Rectal smooth muscle tissue (tissue), 1 donor: ENCODE measurements at regions not wholly inside any gene's neighbourhood (a gene's known extent, or its start where the extent isn't known, plus 50 kb on each side); places are given as distances from the start of the nearest gene placed in this dataset.
"Not testable (repeated sequence)": the region's sequence is repeated elsewhere in the genome, so short reads cannot be mapped to it uniquely, and the experiment has no call there.

Experiments
- H3K27ac ChIP-seq: one replicate; pipeline ENCODE4 v1.7.0; 2013; ENCODE audit warnings: low read depth, low read length, inconsistent platforms
- H3K27me3 ChIP-seq: one replicate; pipeline ENCODE4 v1.7.0; 2013; ENCODE audit warnings: low read length; ENCODE audit not compliant: control insufficient read depth, insufficient read depth
- H3K36me3 ChIP-seq: one replicate; pipeline ENCODE4 v1.7.0; 2013; ENCODE audit warnings: low read length; ENCODE audit not compliant: control insufficient read depth, insufficient read depth
- H3K4me1 ChIP-seq: one replicate; pipeline ENCODE4 v1.7.0; 2013; ENCODE audit warnings: low read length; ENCODE audit not compliant: control insufficient read depth, insufficient read depth
- H3K4me3 ChIP-seq: one replicate; pipeline ENCODE4 v1.7.0; 2013; ENCODE audit warnings: low read length
- H3K9ac ChIP-seq: one replicate; pipeline ENCODE4 v1.7.0; 2013; ENCODE audit warnings: low read length

- Histone ChIP-seq H3K36me3 (no peaks in the 10 kb centered on the region), H3K27me3 (no peaks in the 10 kb centered on the region), H3K9ac (no peak overlapping the region), H3K4me3 (no peak overlapping the region), H3K27ac (no peak overlapping the region), H3K4me1 (peaks cover 3% of the 10 kb centered on the region)
These were observed 272.2 kb upstream of the NR2F2 start for GRCh38 chr15:96058103-96058851.

- H3K36me3 ChIP-seq, H3K9ac ChIP-seq, H3K27ac ChIP-seq, H3K4me1 ChIP-seq, H3K27me3 ChIP-seq, H3K4me3 ChIP-seq: not testable (repeated sequence)
These were observed 271.7 kb upstream of the NR2F2 start for GRCh38 chr15:96058852-96059103.

- H3K27me3 ChIP-seq, H3K9ac ChIP-seq, H3K27ac ChIP-seq: not testable (repeated sequence)
These were observed 269.9 kb upstream of the NR2F2 start for GRCh38 chr15:96060591-96060990.

GRCh38 chr15:96064351-96064756 lies 266.1 kb upstream of the NR2F2 start:
- Histone ChIP-seq H3K4me3 (no peak overlapping the region), H3K4me1 (no peaks in the 10 kb centered on the region), H3K27me3 (no peaks in the 10 kb centered on the region), H3K9ac (no peak overlapping the region), H3K27ac (no peak overlapping the region), H3K36me3 (no peaks in the 10 kb centered on the region)

More at GRCh38 chr15:96060591-96060990, 269.9 kb upstream of the NR2F2 start:
- not testable (repeated sequence) for H3K36me3 ChIP-seq, H3K4me1 ChIP-seq, H3K4me3 ChIP-seq

- no peak overlapping the region for H3K27ac ChIP-seq
- no peaks in the 10 kb centered on the region for H3K36me3 ChIP-seq
- no peaks in the 10 kb centered on the region for H3K27me3 ChIP-seq
- no peaks in the 10 kb centered on the region for H3K4me1 ChIP-seq
- H3K9ac ChIP-seq: no peak overlapping the region
- H3K4me3 ChIP-seq: no peak overlapping the region
These were observed 264.4 kb upstream of the NR2F2 start for GRCh38 chr15:96066126-96066525.

- H3K36me3 ChIP-seq: no peaks in the 10 kb centered on the region
- no peaks in the 10 kb centered on the region for H3K4me1 ChIP-seq
- H3K27ac ChIP-seq: no peak overlapping the region
- H3K4me3 ChIP-seq: no peak overlapping the region
- H3K9ac ChIP-seq: no peak overlapping the region
- H3K27me3 ChIP-seq: no peaks in the 10 kb centered on the region
These were observed 263.5 kb upstream of the NR2F2 start for GRCh38 chr15:96066852-96067495.

- no peaks in the 10 kb centered on the region for H3K27me3 ChIP-seq
- H3K9ac ChIP-seq: no peak overlapping the region
- H3K4me1 ChIP-seq: no peaks in the 10 kb centered on the region
- no peaks in the 10 kb centered on the region for H3K36me3 ChIP-seq
- no peak overlapping the region for H3K27ac ChIP-seq
- no peak overlapping the region for H3K4me3 ChIP-seq
These were observed 262.8 kb upstream of the NR2F2 start for GRCh38 chr15:96067677-96068076.

GRCh38 chr15:96068897-96069296 lies 261.6 kb upstream of the NR2F2 start:
- H3K36me3 ChIP-seq: no peaks in the 10 kb centered on the region
- H3K9ac ChIP-seq: no peak overlapping the region
- H3K4me3 ChIP-seq: no peak overlapping the region
- H3K27me3 ChIP-seq: no peaks in the 10 kb centered on the region
- no peak overlapping the region for H3K27ac ChIP-seq
- no peaks in the 10 kb centered on the region for H3K4me1 ChIP-seq

GRCh38 chr15:96070636-96071035 lies 259.9 kb upstream of the NR2F2 start:
- H3K27ac ChIP-seq: no peak overlapping the region

GRCh38 chr15:96072821-96073220 lies 257.7 kb upstream of the NR2F2 start:
- H3K36me3 ChIP-seq: no peaks in the 10 kb centered on the region
- H3K4me3 ChIP-seq: no peak overlapping the region
- no peak overlapping the region for H3K27ac ChIP-seq
- no peak overlapping the region for H3K9ac ChIP-seq
- H3K4me1 ChIP-seq: no peaks in the 10 kb centered on the region
- no peaks in the 10 kb centered on the region for H3K27me3 ChIP-seq

More at GRCh38 chr15:96070636-96071035, 259.9 kb upstream of the NR2F2 start:
- no peaks in the 10 kb centered on the region for H3K36me3 ChIP-seq
- no peak overlapping the region for H3K9ac ChIP-seq
- no peaks in the 10 kb centered on the region for H3K4me1 ChIP-seq
- H3K4me3 ChIP-seq: no peak overlapping the region
- no peaks in the 10 kb centered on the region for H3K27me3 ChIP-seq

GRCh38 chr15:96073908-96074307 lies 256.6 kb upstream of the NR2F2 start:
- Histone ChIP-seq H3K27me3 (no peaks in the 10 kb centered on the region), H3K4me3 (no peak overlapping the region), H3K4me1 (no peaks in the 10 kb centered on the region), H3K27ac (no peak overlapping the region), H3K9ac (no peak overlapping the region), H3K36me3 (no peaks in the 10 kb centered on the region)

- H3K27ac ChIP-seq: no peak overlapping the region
- H3K9ac ChIP-seq: no peak overlapping the region
- no peak overlapping the region for H3K4me3 ChIP-seq
- H3K27me3 ChIP-seq: no peaks in the 10 kb centered on the region
- no peaks in the 10 kb centered on the region for H3K4me1 ChIP-seq
- H3K36me3 ChIP-seq: no peaks in the 10 kb centered on the region
These were observed 254.6 kb upstream of the NR2F2 start for GRCh38 chr15:96075895-96076294.

- no peak overlapping the region for H3K4me3 ChIP-seq
- H3K27me3 ChIP-seq: no peaks in the 10 kb centered on the region
- H3K4me1 ChIP-seq: no peaks in the 10 kb centered on the region
- H3K36me3 ChIP-seq: no peaks in the 10 kb centered on the region
- no peak overlapping the region for H3K27ac ChIP-seq
- no peak overlapping the region for H3K9ac ChIP-seq
These were observed 254.2 kb upstream of the NR2F2 start for GRCh38 chr15:96076350-96076749.
